Thymus (tissue), 11 donors: ENCODE measurements at regions not wholly inside any gene's neighbourhood (a gene's known extent, or its start where the extent isn't known, plus 50 kb on each side); places are given as distances from the start of the nearest gene placed in this dataset.
"Not testable (repeated sequence)": the region's sequence is repeated elsewhere in the genome, so short reads cannot be mapped to it uniquely, and the experiment has no call there.

Experiments used
- DNase-seq, 9 donors: peaks; one replicate each; pipeline ENCODE4 v3.0.0-alpha.2; 2013; ENCODE audit warnings: low spot score in 9 of 9, low read depth in 6 of 9, missing footprints in 1 of 9
- H3K27ac ChIP-seq, 2 donors: one replicate each; pipeline ENCODE4 v1.5.1; 2013; ENCODE audit warnings: control low read depth in 1 of 2, low read depth in 1 of 2, low read length in 1 of 2, mild to moderate bottlenecking in 1 of 2, moderate library complexity in 1 of 2
- H3K27me3 ChIP-seq, 2 donors: one replicate each; pipeline ENCODE4 v1.5.1; 2013; ENCODE audit warnings: low read length in 1 of 2; ENCODE audit not compliant: control insufficient read depth in 2 of 2, insufficient read depth in 1 of 2
- H3K36me3 ChIP-seq, 2 donors: one replicate each; pipeline ENCODE4 v1.5.1; 2013; ENCODE audit warnings: low read length in 1 of 2, mild to moderate bottlenecking in 1 of 2, moderate library complexity in 1 of 2; ENCODE audit not compliant: control insufficient read depth in 2 of 2, insufficient read depth in 2 of 2
- H3K4me1 ChIP-seq, 2 donors: one replicate each; pipeline ENCODE4 v1.5.1; 2013; ENCODE audit warnings: low read length in 2 of 2; ENCODE audit not compliant: control insufficient read depth in 2 of 2, insufficient read depth in 2 of 2
- H3K4me3 ChIP-seq, 2 donors: one replicate each; pipeline ENCODE4 v1.5.1; 2013; ENCODE audit warnings: low read length in 2 of 2, control low read depth in 1 of 2, mild to moderate bottlenecking in 1 of 2
- H3K9me3 ChIP-seq, 2 donors: one replicate each; pipeline ENCODE4 v1.5.1; 2013; ENCODE audit warnings: low read length in 1 of 2, mild to moderate bottlenecking in 1 of 2; ENCODE audit not compliant: control insufficient read depth in 2 of 2, insufficient read depth in 1 of 2
- WGBS: extraction: QIAGEN DNeasy Blood & Tissue Kit; methylation state at CpG from one replicate; pipeline ENCODE4 v1.1.7; 2013; 5-methylcytosine and 5-hydroxymethylcytosine counted together
- donor health status: healthy.

- WGBS, result 96% methylated on average over 5 of the region's 5 CpGs
- Histone ChIP-seq H3K4me3 (no peak overlapping the region), H3K36me3 (no peaks in the 10 kb centered on the region), H3K27me3 (no peaks in the 10 kb centered on the region), H3K9me3 (no peaks in the 10 kb centered on the region), H3K4me1 (no peaks in the 10 kb centered on the region), H3K27ac (no peak overlapping the region)
- no peak for DNase-seq
These were observed 199.8 kb downstream of the NPIPA7 start for GRCh38 chr16:16578701-16579100.

- H3K9me3 ChIP-seq, H3K27ac ChIP-seq, H3K27me3 ChIP-seq, DNase-seq, H3K4me3 ChIP-seq, H3K36me3 ChIP-seq, H3K4me1 ChIP-seq: not testable (repeated sequence)
- 94% methylated on average over 7 of the region's 7 CpGs for WGBS
These were observed 204.0 kb downstream of the NPIPA7 start for GRCh38 chr16:16582916-16583315.

- H3K36me3 ChIP-seq, H3K9me3 ChIP-seq, H3K27ac ChIP-seq, H3K4me3 ChIP-seq, H3K27me3 ChIP-seq, H3K4me1 ChIP-seq: not testable (repeated sequence)
- DNase-seq, result peak in 1 of 9 donors; percentile 6
- WGBS, result 96% methylated on average over 6 of the region's 7 CpGs
These were observed 207.2 kb downstream of the NPIPA7 start for GRCh38 chr16:16586073-16586651.

- not testable (repeated sequence) for DNase-seq, H3K9me3 ChIP-seq, H3K27me3 ChIP-seq, H3K4me3 ChIP-seq, H3K36me3 ChIP-seq, H3K27ac ChIP-seq, H3K4me1 ChIP-seq
- 95% methylated on average over 4 of the region's 6 CpGs for WGBS
These were observed 208.0 kb downstream of the NPIPA7 start for GRCh38 chr16:16586969-16587368.

- DNase-seq, H3K9me3 ChIP-seq, H3K27me3 ChIP-seq, H3K4me3 ChIP-seq, H3K36me3 ChIP-seq, H3K4me1 ChIP-seq, H3K27ac ChIP-seq: not testable (repeated sequence)
- 95% methylated on average over 7 of the region's 7 CpGs for WGBS
These were observed 209.5 kb downstream of the NPIPA7 start for GRCh38 chr16:16588436-16588835.

- WGBS, result 0% methylated on average over 1 of the region's 4 CpGs
- H3K27me3 ChIP-seq, DNase-seq, H3K36me3 ChIP-seq, H3K4me1 ChIP-seq, H3K4me3 ChIP-seq, H3K9me3 ChIP-seq, H3K27ac ChIP-seq: not testable (repeated sequence)
These were observed 211.8 kb downstream of the NPIPA7 start for GRCh38 chr16:16590654-16591318.

GRCh38 chr16:16593156-16593863 is 214.4 kb downstream of the NPIPA7 start:
- H3K27me3 ChIP-seq, H3K9me3 ChIP-seq, H3K36me3 ChIP-seq, H3K4me1 ChIP-seq, H3K27ac ChIP-seq, DNase-seq, H3K4me3 ChIP-seq: not testable (repeated sequence)
- WGBS, result 20% methylated on average over 17 of the region's 19 CpGs

- H3K27ac ChIP-seq, H3K4me3 ChIP-seq, H3K9me3 ChIP-seq, H3K36me3 ChIP-seq, H3K4me1 ChIP-seq, DNase-seq, H3K27me3 ChIP-seq: not testable (repeated sequence)
- WGBS, result 7% methylated on average over 3 of the region's 10 CpGs
These were observed 216.2 kb downstream of the NPIPA7 start for GRCh38 chr16:16595029-16595718.

- H3K9me3 ChIP-seq, H3K4me3 ChIP-seq, H3K4me1 ChIP-seq, DNase-seq, H3K27me3 ChIP-seq, H3K36me3 ChIP-seq, H3K27ac ChIP-seq: not testable (repeated sequence)
- WGBS, result 82% methylated on average over 3 of the region's 4 CpGs
These were observed 222.3 kb downstream of the NPIPA7 start for GRCh38 chr16:16601239-16601638.
